ENCODE measurements at regions not wholly inside any gene's neighbourhood (a gene's known extent, or its start where the extent isn't known, plus 50 kb on each side); places are given as distances from the start of the nearest gene placed in this dataset.
A peak's percentile ranks its signal among the peaks of the same experiment; 100 is the strongest.

DNA sequence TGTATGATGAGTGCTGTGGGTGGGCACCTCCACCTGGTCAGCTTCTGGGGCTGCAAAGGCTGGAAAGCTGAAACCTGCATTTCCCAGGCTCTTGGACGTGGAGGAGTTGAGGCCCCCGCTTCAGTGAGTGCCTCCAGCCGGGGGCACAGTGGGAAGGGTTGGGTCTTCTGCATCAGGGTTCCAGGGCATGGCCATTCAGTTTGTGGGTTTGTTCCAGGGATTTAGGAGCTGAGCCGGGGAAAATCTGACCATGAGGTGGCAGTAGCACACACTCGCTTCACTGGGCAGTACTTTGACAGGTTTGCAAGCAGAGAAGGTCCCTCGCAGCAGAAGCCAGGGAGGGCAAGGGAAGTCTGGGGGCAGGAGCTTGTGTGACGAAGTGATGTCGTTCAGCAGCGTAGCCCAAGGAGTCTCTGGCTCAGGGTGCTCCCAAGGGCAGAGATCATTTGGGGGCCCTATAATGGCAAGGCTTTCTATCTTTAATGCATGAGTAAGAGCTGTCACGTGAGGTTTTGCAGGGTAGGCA lies 69.5 kb upstream of the SULF2 start (continued):
- TF ChIP-seq KMT2A (CRISPR knock-in tag; IDR thresholded peaks at IDR 0.05) (no peak), ZNF333 (CRISPR knock-in tag; IDR thresholded peaks at IDR 0.05; ENCODE audit: borderline replicate concordance) (peak; percentile 42; the same call in 1 of the 2 replicates), ZNF354B (CRISPR knock-in tag; IDR thresholded peaks at IDR 0.05) (no peak), CCDC6 (CRISPR knock-in tag; IDR thresholded peaks at IDR 0.05) (no peak), TOPORS (CRISPR knock-in tag; IDR thresholded peaks at IDR 0.05) (peak; percentile 99; the same call in 1 of the 2 replicates), MZF1 (CRISPR knock-in tag; IDR thresholded peaks at IDR 0.05; ENCODE audit: borderline replicate concordance) (no peak), MBNL3 (CRISPR knock-in tag; conservative IDR thresholded peaks at IDR 0.05) (no peak), STAG1 (CRISPR knock-in tag; IDR thresholded peaks at IDR 0.05) (peak; percentile 97), MED8 (CRISPR knock-in tag; IDR thresholded peaks at IDR 0.05; ENCODE audit: insufficient replicate concordance) (no peak), ZNF143 (CRISPR knock-in tag; IDR thresholded peaks at IDR 0.05) (no peak), KLF16 (CRISPR knock-in tag; IDR thresholded peaks at IDR 0.05) (0 out of 4 replicates have a peak, but pooled peaks of 1 of the 2 experiments have one; percentile 16), ZNF7 (CRISPR knock-in tag; IDR thresholded peaks at IDR 0.05) (no peak), ERF (CRISPR knock-in tag; IDR thresholded peaks at IDR 0.05) (peak; percentile 67; the same call in 1 of the 2 replicates), KLF6 (CRISPR knock-in tag; IDR thresholded peaks at IDR 0.05) (no peak), PRPF4 (IDR thresholded peaks at IDR 0.05; ENCODE audit: low read depth, low read length, poor library complexity, severe bottlenecking) (no peak), PHF21A (CRISPR knock-in tag; IDR thresholded peaks at IDR 0.05) (0 out of 2 replicates have a peak, but pooled peaks have one; percentile 31), PAF1 (CRISPR knock-in tag; IDR thresholded peaks at IDR 0.05) (no peak), RFX3 (CRISPR knock-in tag; IDR thresholded peaks at IDR 0.05) (no peak), SSRP1 (CRISPR knock-in tag; IDR thresholded peaks at IDR 0.05) (no peak), PTBP1 (IDR thresholded peaks at IDR 0.05; ENCODE audit: low read depth, low read length, poor library complexity, severe bottlenecking) (no peak), ZNF296 (CRISPR knock-in tag; conservative IDR thresholded peaks at IDR 0.05) (0 out of 2 replicates have a peak, but pooled peaks have one; percentile 37), ZNF235 (CRISPR knock-in tag; IDR thresholded peaks at IDR 0.05; ENCODE audit: borderline replicate concordance) (no peak; the same call in 1 of the 2 replicates)
- TF ChIP-seq, protein P1, sequence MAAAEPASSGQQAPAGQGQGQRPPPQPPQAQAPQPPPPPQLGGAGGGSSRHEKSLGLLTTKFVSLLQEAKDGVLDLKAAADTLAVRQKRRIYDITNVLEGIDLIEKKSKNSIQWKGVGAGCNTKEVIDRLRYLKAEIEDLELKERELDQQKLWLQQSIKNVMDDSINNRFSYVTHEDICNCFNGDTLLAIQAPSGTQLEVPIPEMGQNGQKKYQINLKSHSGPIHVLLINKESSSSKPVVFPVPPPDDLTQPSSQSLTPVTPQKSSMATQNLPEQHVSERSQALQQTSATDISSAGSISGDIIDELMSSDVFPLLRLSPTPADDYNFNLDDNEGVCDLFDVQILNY (CRISPR knock-in tag; conservative IDR thresholded peaks at IDR 0.05), result no peak
- TF ChIP-seq, protein P2, sequence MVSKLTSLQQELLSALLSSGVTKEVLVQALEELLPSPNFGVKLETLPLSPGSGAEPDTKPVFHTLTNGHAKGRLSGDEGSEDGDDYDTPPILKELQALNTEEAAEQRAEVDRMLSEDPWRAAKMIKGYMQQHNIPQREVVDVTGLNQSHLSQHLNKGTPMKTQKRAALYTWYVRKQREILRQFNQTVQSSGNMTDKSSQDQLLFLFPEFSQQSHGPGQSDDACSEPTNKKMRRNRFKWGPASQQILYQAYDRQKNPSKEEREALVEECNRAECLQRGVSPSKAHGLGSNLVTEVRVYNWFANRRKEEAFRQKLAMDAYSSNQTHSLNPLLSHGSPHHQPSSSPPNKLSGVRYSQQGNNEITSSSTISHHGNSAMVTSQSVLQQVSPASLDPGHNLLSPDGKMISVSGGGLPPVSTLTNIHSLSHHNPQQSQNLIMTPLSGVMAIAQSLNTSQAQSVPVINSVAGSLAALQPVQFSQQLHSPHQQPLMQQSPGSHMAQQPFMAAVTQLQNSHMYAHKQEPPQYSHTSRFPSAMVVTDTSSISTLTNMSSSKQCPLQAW (CRISPR knock-in tag; IDR thresholded peaks at IDR 0.05), result 0 out of 2 replicates have a peak, but pooled peaks have one; percentile 25
- TF ChIP-seq, protein P3, sequence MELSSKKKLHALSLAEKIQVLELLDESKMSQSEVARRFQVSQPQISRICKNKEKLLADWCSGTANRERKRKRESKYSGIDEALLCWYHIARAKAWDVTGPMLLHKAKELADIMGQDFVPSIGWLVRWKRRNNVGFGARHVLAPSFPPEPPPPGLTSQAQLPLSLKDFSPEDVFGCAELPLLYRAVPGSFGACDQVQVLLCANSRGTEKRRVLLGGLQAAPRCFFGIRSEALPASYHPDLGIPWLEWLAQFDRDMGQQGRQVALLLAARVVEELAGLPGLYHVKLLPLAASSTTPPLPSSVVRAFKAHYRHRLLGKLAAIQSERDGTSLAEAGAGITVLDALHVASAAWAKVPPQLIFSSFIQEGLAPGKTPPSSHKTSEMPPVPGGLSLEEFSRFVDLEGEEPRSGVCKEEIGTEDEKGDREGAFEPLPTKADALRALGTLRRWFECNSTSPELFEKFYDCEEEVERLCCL (CRISPR knock-in tag; IDR thresholded peaks at IDR 0.05; ENCODE audit: borderline replicate concordance), result no peak
